H1 (cell line): ENCODE measurements at regions not wholly inside any gene's neighbourhood (a gene's known extent, or its start where the extent isn't known, plus 50 kb on each side); places are given as distances from the start of the nearest gene placed in this dataset.

ENCODE experiments used
- CTCF ChIA-PET: fragments of 300-600 bp; sonication (Branson Sonifier 250); formaldehyde crosslinking; loops from one replicate; lab custom pipeline; 2021; ENCODE audit not compliant: partially characterized antibody; lab: Charles Lee
- POLR2A ChIA-PET: fragments of 300-600 bp; sonication (Branson Sonifier 250); formaldehyde crosslinking; loops from one replicate; lab custom pipeline; 2021; ENCODE audit warnings: inconsistent platforms; ENCODE audit not compliant: partially characterized antibody; lab: Charles Lee
- DNase-seq, 2 experiments: peaks; one replicate each; pipeline versions ENCODE4 v3.0.0 to v3.0.0-alpha.2; 2010 to 2022; ENCODE audit warnings: low spot score in 2 of 2, low read depth in 1 of 2, mixed read lengths in 1 of 2
- FAIRE-seq: peaks from 2 replicates; lab custom pipeline; 2011; peaks lifted over from hg19 to GRCh38; lab: Jason Lieb, UNC
- H2AFZ ChIP-seq: 2 replicates; pipeline ENCODE4 v1.8.1; 2012; ENCODE audit warnings: low read length, inconsistent platforms
- H2AK5ac ChIP-seq: 2 replicates; pipeline ENCODE4 v1.6.1; 2013; ENCODE audit warnings: low read depth, low read length
- H2BK120ac ChIP-seq: replicated peaks from 2 replicates; pipeline ENCODE3; 2013; ENCODE audit warnings: low read depth, low read length, inconsistent platforms
- H2BK12ac ChIP-seq: 2 replicates; pipeline ENCODE4 v1.6.1; 2013; ENCODE audit warnings: low read depth, low read length
- H2BK15ac ChIP-seq: 2 replicates; pipeline ENCODE4 v1.6.1; 2013; ENCODE audit warnings: low read length
- H2BK20ac ChIP-seq: 2 replicates; pipeline ENCODE4 v1.6.1; 2013; ENCODE audit warnings: low read length
- H2BK5ac ChIP-seq: 2 replicates; pipeline ENCODE4 v1.6.1; 2013; ENCODE audit warnings: low read depth, low read length
- H3K14ac ChIP-seq: 2 replicates; pipeline ENCODE4 v1.6.1; 2013; ENCODE audit warnings: inconsistent platforms; ENCODE audit not compliant: insufficient read length
- H3K18ac ChIP-seq: 2 replicates; pipeline ENCODE4 v1.6.1; 2013; ENCODE audit warnings: low read length; ENCODE audit errors: extremely low read depth
- H3K23ac ChIP-seq: 2 replicates; pipeline ENCODE4 v1.6.1; 2013; ENCODE audit warnings: inconsistent platforms; ENCODE audit not compliant: insufficient read length
- H3K23me2 ChIP-seq: 2 replicates; pipeline ENCODE4 v1.6.1; 2013; ENCODE audit warnings: low read depth, low read length
- H3K27ac ChIP-seq: 2 replicates; pipeline ENCODE4 v1.6.1; 2011; ENCODE audit warnings: low read depth, low read length, inconsistent platforms
- H3K27me3 ChIP-seq, 4 experiments: replicated peaks in 1 of 4; 1 replicate in 1 of 4; 2 replicates in 3 of 4; pipeline versions ENCODE4 v1.6.1 to v1.8.1; 2011 to 2013; ENCODE audit warnings: low read length in 3 of 4, mild to moderate bottlenecking in 3 of 4, inconsistent platforms in 2 of 4, mixed read lengths in 2 of 4, moderate library complexity in 1 of 4; ENCODE audit not compliant: control insufficient read depth in 3 of 4, insufficient read depth in 3 of 4; ENCODE audit errors: extremely low read depth in 1 of 4
- H3K36me3 ChIP-seq, 4 experiments: 2 replicates each; pipeline versions ENCODE4 v1.6.1 to v1.8.1; 2011 to 2013; ENCODE audit warnings: mild to moderate bottlenecking in 4 of 4, low read length in 3 of 4, moderate library complexity in 2 of 4, control low read depth in 1 of 4, inconsistent platforms in 1 of 4; ENCODE audit not compliant: insufficient read depth in 4 of 4, control insufficient read depth in 2 of 4
- H3K4ac ChIP-seq: replicated peaks from 2 replicates; pipeline ENCODE3; 2013; ENCODE audit warnings: low read length, low read depth, mixed read lengths, inconsistent platforms; ENCODE audit not compliant: insufficient read length
- H3K4me1 ChIP-seq, 4 experiments: replicated peaks in 1 of 4; 1 replicate in 1 of 4; 2 replicates in 3 of 4; pipeline versions ENCODE4 v1.6.1 to v1.8.1; 2011 to 2013; ENCODE audit warnings: low read length in 3 of 4, inconsistent platforms in 2 of 4, mixed read lengths in 1 of 4; ENCODE audit not compliant: insufficient read depth in 4 of 4, control insufficient read depth in 3 of 4
- H3K4me2 ChIP-seq, 2 experiments: 2 replicates each; pipeline versions ENCODE4 v1.6.1 to v1.8.1; 2011 to 2013; ENCODE audit warnings: low read depth in 2 of 2, low read length in 2 of 2, control low read depth in 1 of 2, inconsistent platforms in 1 of 2, mild to moderate bottlenecking in 1 of 2; ENCODE audit not compliant: insufficient read depth in 1 of 2
- H3K4me3 ChIP-seq, 4 experiments: fragments of 200-600, 300-600 bp in 1 of 4; sonication (generic), shearing (Covaris generic), sonication (Bioruptor Twin) in 1 of 4; 2 replicates each; pipeline versions ENCODE4 v1.5.1 to v1.8.1; 2011 to 2016; ENCODE audit warnings: low read length in 4 of 4, low read depth in 3 of 4, control low read depth in 2 of 4, inconsistent platforms in 2 of 4, mild to moderate bottlenecking in 2 of 4, mixed read lengths in 1 of 4, moderate library complexity in 1 of 4; ENCODE audit not compliant: insufficient read depth in 2 of 4; ENCODE audit errors: extremely low read depth in 1 of 4
- H3K56ac ChIP-seq: replicated peaks from 2 replicates; pipeline ENCODE3; 2013; ENCODE audit warnings: low read depth, mild to moderate bottlenecking, mixed read lengths, low read length, inconsistent platforms; ENCODE audit not compliant: insufficient read length
- H3K79me1 ChIP-seq: 2 replicates; pipeline ENCODE4 v1.6.1; 2013; ENCODE audit warnings: low read depth, low read length, control low read depth
- H3K79me2 ChIP-seq, 2 experiments: 2 replicates each; pipeline versions ENCODE4 v1.6.1 to v1.8.1; 2012 to 2013; ENCODE audit warnings: low read length in 2 of 2, mild to moderate bottlenecking in 2 of 2, inconsistent platforms in 1 of 2; ENCODE audit not compliant: insufficient read depth in 2 of 2, control insufficient read depth in 1 of 2
- H3K9ac ChIP-seq, 4 experiments: replicated peaks in 1 of 4; 1 replicate in 1 of 4; 2 replicates in 3 of 4; pipeline versions ENCODE4 v1.6.1 to v1.8.1; 2011 to 2013; ENCODE audit warnings: low read depth in 3 of 4, low read length in 3 of 4, control low read depth in 2 of 4, mild to moderate bottlenecking in 2 of 4, moderate library complexity in 2 of 4, inconsistent platforms in 1 of 4; ENCODE audit errors: extremely low read depth in 1 of 4
- H3K9me3 ChIP-seq, 2 experiments: 2 replicates each; pipeline versions ENCODE4 v1.6.1 to v1.8.1; 2012 to 2013; ENCODE audit warnings: mild to moderate bottlenecking in 2 of 2, moderate library complexity in 2 of 2, control low read depth in 1 of 2, inconsistent platforms in 1 of 2, low read depth in 1 of 2, low read length in 1 of 2, mixed read lengths in 1 of 2; ENCODE audit not compliant: insufficient read depth in 2 of 2
- H4K20me1 ChIP-seq, 2 experiments: replicated peaks in 1 of 2; 2 replicates each; pipeline versions ENCODE3 to v1.8.1; 2011 to 2013; ENCODE audit warnings: inconsistent platforms in 2 of 2, low read length in 2 of 2, mild to moderate bottlenecking in 1 of 2; ENCODE audit not compliant: insufficient read depth in 2 of 2, control insufficient read depth in 1 of 2
- H4K5ac ChIP-seq: 2 replicates; pipeline ENCODE4 v1.6.1; 2013; ENCODE audit warnings: low read length, low read depth, mixed read lengths, inconsistent platforms; ENCODE audit not compliant: insufficient read length
- H4K8ac ChIP-seq: 2 replicates; pipeline ENCODE4 v1.8.0; 2013; ENCODE audit warnings: mild to moderate bottlenecking, moderate library complexity, low read length, inconsistent platforms; ENCODE audit not compliant: insufficient read depth; ENCODE audit errors: extremely low read depth
- H4K91ac ChIP-seq: replicated peaks from 2 replicates; pipeline ENCODE3; 2013; ENCODE audit warnings: low read length, mixed read lengths, inconsistent platforms; ENCODE audit not compliant: insufficient read length
- CBX5 ChIP-seq: fragments of 300-800, 300-1000 bp; sonication (generic); IDR thresholded peaks from 2 replicates; pipeline ENCODE4 v1.7.1; 2016; ENCODE audit warnings: antibody characterized with exemption, low read length, low read depth
- CBX8 ChIP-seq: fragments of 300-800, 300-1000 bp; sonication (generic); IDR thresholded peaks from 2 replicates; pipeline ENCODE4 v1.7.1; 2016; ENCODE audit warnings: low read depth, low read length, borderline replicate concordance
- CTCF ChIP-seq, 3 experiments: IDR thresholded peaks; 1 replicate in 2 of 3; 2 replicates in 1 of 3; pipeline versions ENCODE4 v1.5.1 to v1.6.1; 2011; ENCODE audit warnings: low read length in 3 of 3, mild to moderate bottlenecking in 3 of 3, inconsistent platforms in 2 of 3, low read depth in 1 of 3, moderate library complexity in 1 of 3; ENCODE audit not compliant: insufficient read depth in 1 of 3; ENCODE audit errors: control extremely low read depth in 1 of 3
- KDM1A ChIP-seq: fragments of 200-600, 300-600 bp; sonication (generic); IDR thresholded peaks from 2 replicates; pipeline ENCODE4 v1.7.1; 2016; ENCODE audit warnings: mild to moderate bottlenecking, low read length, borderline replicate concordance
- NRF1 ChIP-seq: IDR thresholded peaks from 2 replicates; pipeline ENCODE4 v1.6.1; 2011; ENCODE audit warnings: mild to moderate bottlenecking, low read depth, low read length, improper control_type of control experiment
- POLR2A ChIP-seq, 2 experiments: IDR thresholded peaks; 1 replicate in 1 of 2; 2 replicates in 1 of 2; pipeline ENCODE4 v1.6.1; 2011; ENCODE audit warnings: low read depth in 2 of 2, low read length in 2 of 2, mild to moderate bottlenecking in 2 of 2; ENCODE audit errors: control extremely low read depth in 1 of 2
- SP2 ChIP-seq: IDR thresholded peaks from 2 replicates; pipeline ENCODE4 v1.6.1; 2012; ENCODE audit warnings: mild to moderate bottlenecking, low read length, inconsistent platforms
- WGBS, 2 experiments: shearing (Covaris generic) in 1 of 2; methylation state at CpG; one replicate each; pipeline versions ENCODE4 v1.1.6 to v1.1.7; 2013 to 2015; ENCODE audit warnings: low lambda C conversion rate in 2 of 2, mixed read lengths in 2 of 2, inconsistent platforms in 1 of 2, low coverage in 1 of 2, missing lambda C conversion rate in 1 of 2; ENCODE audit not compliant: insufficient replicate concordance in 2 of 2, insufficient coverage in 1 of 2, insufficient read length in 1 of 2; ENCODE audit errors: extremely low coverage in 1 of 2, missing lambda C conversion rate in 1 of 2; 5-methylcytosine and 5-hydroxymethylcytosine counted together

- H3K18ac ChIP-seq = no peak overlapping the region
- no peak overlapping the region for H2AFZ ChIP-seq
- no peak overlapping the region for H3K4me2 ChIP-seq
- no peaks in the 10 kb centered on the region for H4K20me1 ChIP-seq
- no peak for TF ChIP-seq CBX5
- TF ChIP-seq KDM1A = no peak
- TF ChIP-seq SP2 = no peak
- no peak for TF ChIP-seq NRF1
- TF ChIP-seq CTCF (IDR thresholded peaks at IDR 0.05; ENCODE audit: control extremely low read depth in 1 of 3, insufficient read depth in 1 of 3, low read depth in 1 of 3, low read length in 3 of 3) = no peak
- no peak for TF ChIP-seq CBX8
- no peak for TF ChIP-seq POLR2A (IDR thresholded peaks at IDR 0.05; ENCODE audit: control extremely low read depth in 1 of 2, low read depth in 2 of 2, low read length in 2 of 2)
- TF ChIP-seq, all 59 proteins: peak for 0
- Histone ChIP-seq H3K23me2 (no peaks in the 10 kb centered on the region), H3K14ac (no peak overlapping the region), H4K8ac (no peak overlapping the region), H2BK20ac (no peak overlapping the region), H3K56ac (no peak overlapping the region), H2BK12ac (no peak overlapping the region), H2BK15ac (no peak overlapping the region), H2BK120ac (no peak overlapping the region), H2AK5ac (no peak overlapping the region), H3K9me3 (no peaks in the 10 kb centered on the region), H3K36me3 (no peaks in the 10 kb centered on the region), H2BK5ac (no peak overlapping the region), H3K23ac (no peak overlapping the region), H4K5ac (no peak overlapping the region), H3K27ac (no peak overlapping the region), H3K4ac (no peak overlapping the region), H3K4me1 (no peaks in the 10 kb centered on the region), H3K27me3 (no peaks in the 10 kb centered on the region), H4K91ac (no peak overlapping the region), H3K79me1 (no peaks in the 10 kb centered on the region), H3K9ac (no peak overlapping the region), H3K79me2 (no peaks in the 10 kb centered on the region), H3K4me3 (no peak overlapping the region)
- POLR2A ChIA-PET = no interaction called here
- CTCF ChIA-PET = no interaction called here
- 96% methylated on average over 3 of the region's 3 CpGs; no CpG with 5 or more reads in 1 of the 2 experiments for WGBS, 2 experiments
- FAIRE-seq (no peak), DNase-seq (no peak)
Observed at GRCh38 chr2:40783704-40784103, 331.8 kb upstream of the SLC8A1 start.
